ENCODE measurements at regions not wholly inside any gene's neighbourhood (a gene's known extent, or its start where the extent isn't known, plus 50 kb on each side); places are given as distances from the start of the nearest gene placed in this dataset.

- no peaks in the 10 kb centered on the region for H3K36me3 ChIP-seq
- H3K27ac ChIP-seq = no peak overlapping the region
- H3K4me1 ChIP-seq = peaks cover 10% of the 10 kb centered on the region
- no peak for DNase-seq
- H3K9me3 ChIP-seq (replicated peaks) = no peaks in the 10 kb centered on the region
- H3K4me3 ChIP-seq = no peak overlapping the region
- H3K27me3 ChIP-seq = no peaks in the 10 kb centered on the region
These were observed 55.9 kb upstream of the ATL2 start for GRCh38 chr2:38432820-38433606.

DNA sequence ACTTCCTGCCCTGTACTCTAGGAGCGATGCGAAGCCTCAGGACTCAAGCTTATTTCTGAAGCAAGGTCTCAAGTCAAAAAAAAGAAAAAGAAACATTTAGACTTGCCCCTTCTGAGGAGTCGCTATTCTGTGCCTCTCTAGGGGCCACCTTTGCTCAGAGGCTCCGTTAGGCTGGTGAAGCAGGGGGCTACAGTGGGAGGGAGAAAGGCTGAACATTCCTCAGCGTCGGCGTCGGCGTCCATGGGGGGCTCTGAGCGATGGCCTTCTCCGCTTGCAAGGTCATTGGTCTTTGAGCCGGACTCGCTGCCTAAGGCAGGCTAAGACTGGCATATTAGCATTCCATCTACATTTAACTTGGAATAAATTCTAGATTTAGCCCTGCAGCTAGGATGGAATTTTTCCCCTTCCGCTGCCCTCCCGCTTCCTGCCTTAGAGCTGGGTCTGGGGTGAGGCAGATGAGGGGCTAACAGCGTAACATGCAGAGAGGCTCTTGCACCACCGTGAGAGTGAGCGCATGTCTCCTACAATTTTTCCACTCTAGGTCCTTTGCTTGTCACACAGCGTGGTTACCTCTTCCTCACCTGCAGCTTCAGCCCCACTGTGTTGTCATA, 53.6 kb upstream of the ATL2 start:
- DNase-seq = no peak
- Histone ChIP-seq H3K4me1 (peaks cover 10% of the 10 kb centered on the region), H3K36me3 (no peaks in the 10 kb centered on the region)

GRCh38 chr2:38430196-38430595, 53.1 kb upstream of the ATL2 start:
- Histone ChIP-seq H3K27me3 (peaks cover 6% of the 10 kb centered on the region; the same call in 1 of the 2 replicates), H3K4me1 (peaks cover 10% of the 10 kb centered on the region), H3K36me3 (no peaks in the 10 kb centered on the region), H3K27ac (no peak overlapping the region), H3K9me3 (replicated peaks) (no peaks in the 10 kb centered on the region), H3K4me3 (no peak overlapping the region)
- no peak for DNase-seq

More for the DNA sequence above, 53.6 kb upstream of the ATL2 start:
- Histone ChIP-seq H3K27me3 (peaks cover 6% of the 10 kb centered on the region; the same call in 1 of the 2 replicates), H3K9me3 (replicated peaks) (no peaks in the 10 kb centered on the region), H3K27ac (no peak overlapping the region), H3K4me3 (no peak overlapping the region)

DNA sequence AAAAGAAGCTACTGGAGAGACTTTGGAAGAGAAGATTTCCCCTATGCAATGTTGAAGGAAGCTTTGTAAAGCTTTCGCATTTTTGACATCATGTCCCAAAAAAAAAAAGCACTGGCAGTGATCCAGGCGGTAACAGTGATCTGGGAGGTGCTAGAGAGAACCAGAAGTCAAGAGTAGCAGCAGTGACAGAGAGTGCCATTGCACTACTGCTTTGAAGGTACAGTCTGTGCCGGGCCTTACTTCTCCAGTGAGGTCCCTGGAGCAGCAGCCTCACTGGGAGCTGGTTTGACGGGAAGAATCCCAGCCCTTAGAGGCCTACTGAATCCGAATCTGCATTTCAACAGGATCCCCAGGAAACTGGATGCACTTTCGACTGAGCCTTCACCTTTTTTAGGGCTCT, 50.9 kb upstream of the ATL2 start:
- peaks cover 11% of the 10 kb centered on the region; the same call in 1 of the 2 replicates for H3K27me3 ChIP-seq
- no peak overlapping the region for H3K4me3 ChIP-seq
- DNase-seq = no peak
- H3K9me3 ChIP-seq (replicated peaks) = no peaks in the 10 kb centered on the region
- peaks cover 10% of the 10 kb centered on the region for H3K4me1 ChIP-seq
- H3K36me3 ChIP-seq = no peaks in the 10 kb centered on the region
- H3K27ac ChIP-seq = no peak overlapping the region

DNA sequence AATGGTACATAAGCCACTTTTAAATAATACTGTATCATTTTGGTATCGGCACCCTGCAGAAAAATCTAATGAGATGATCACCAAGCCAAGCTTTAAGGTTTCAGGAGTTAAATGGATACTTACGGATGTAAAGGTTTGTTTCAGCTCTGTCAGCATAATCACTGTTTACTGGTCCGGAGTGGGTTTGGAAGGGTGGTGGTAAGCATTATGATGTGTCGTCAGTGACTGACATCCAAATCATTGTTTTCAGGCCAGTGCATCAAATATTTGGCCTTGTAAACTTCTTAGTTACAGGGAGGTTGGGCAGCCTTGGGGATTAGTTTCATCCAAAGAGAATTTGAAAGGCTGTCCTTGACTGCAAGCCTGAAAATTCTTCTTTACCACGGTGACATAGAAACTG, 50.0 kb upstream of the ATL2 start:
- Histone ChIP-seq H3K27me3 (peaks cover 11% of the 10 kb centered on the region; the same call in 1 of the 2 replicates), H3K4me3 (no peak overlapping the region), H3K4me1 (peaks cover 3% of the 10 kb centered on the region), H3K36me3 (no peaks in the 10 kb centered on the region), H3K27ac (no peak overlapping the region), H3K9me3 (replicated peaks) (no peaks in the 10 kb centered on the region)
- DNase-seq = no peak
